KMS-11 (cell line): ENCODE measurements at regions not wholly inside any gene's neighbourhood (a gene's known extent, or its start where the extent isn't known, plus 50 kb on each side); places are given as distances from the start of the nearest gene placed in this dataset.
A peak's percentile ranks its signal among the peaks of the same experiment; 100 is the strongest.

Source experiments
- H2AFZ ChIP-seq: fragments of 200-600 bp; sonication (generic); 2 replicates; pipeline ENCODE4 v1.6.1; 2016; ENCODE audit warnings: antibody characterized with exemption, mixed run types, low read depth
- H3K27ac ChIP-seq: fragments of 200-600 bp; sonication (generic); 2 replicates; pipeline ENCODE4 v1.6.1; 2016; ENCODE audit warnings: mild to moderate bottlenecking, mixed run types
- H3K27me3 ChIP-seq: fragments of 200-600 bp; sonication (generic); 2 replicates; pipeline ENCODE4 v1.6.1; 2017; ENCODE audit warnings: mild to moderate bottlenecking, low read depth, mixed run types, moderate library complexity; ENCODE audit not compliant: insufficient read depth
- H3K36me3 ChIP-seq: fragments of 200-600 bp; sonication (generic); 2 replicates; pipeline ENCODE4 v1.6.1; 2017; ENCODE audit warnings: mild to moderate bottlenecking, mixed run types; ENCODE audit not compliant: insufficient read depth
- H3K4me1 ChIP-seq: fragments of 200-600 bp; sonication (generic); 2 replicates; pipeline ENCODE4 v1.6.1; 2016; ENCODE audit warnings: mild to moderate bottlenecking, low read depth, mixed run types; ENCODE audit not compliant: poor library complexity, severe bottlenecking
- H3K4me2 ChIP-seq: fragments of 200-600 bp; sonication (generic); 2 replicates; pipeline ENCODE4 v1.7.0; 2016; ENCODE audit warnings: mild to moderate bottlenecking, mixed run types
- H3K4me3 ChIP-seq: fragments of 200-600 bp; sonication (generic); IDR thresholded peaks from 2 replicates; pipeline ENCODE4 v1.6.1; 2017; ENCODE audit warnings: low read depth, low read length, mixed read lengths; ENCODE audit not compliant: insufficient read depth
- H3K79me2 ChIP-seq: fragments of 200-600 bp; sonication (generic); 2 replicates; pipeline ENCODE4 v1.6.1; 2016; ENCODE audit warnings: low read depth, mixed run types; ENCODE audit not compliant: insufficient read depth
- H3K9ac ChIP-seq: fragments of 200-600 bp; sonication (generic); 2 replicates; pipeline ENCODE4 v1.6.1; 2016; ENCODE audit warnings: mild to moderate bottlenecking, mixed run types
- H4K20me1 ChIP-seq: fragments of 200-600 bp; sonication (generic); 2 replicates; pipeline ENCODE4 v1.6.1; 2016; ENCODE audit warnings: mild to moderate bottlenecking, mixed run types; ENCODE audit not compliant: insufficient read depth
- CTCF ChIP-seq: fragments of 200-600 bp; sonication (generic); conservative IDR thresholded peaks from 2 replicates; pipeline ENCODE4 v1.6.1; 2017; ENCODE audit warnings: low read depth, mild to moderate bottlenecking, antibody characterized with exemption, low read length, moderate library complexity, mixed read lengths

GRCh38 chr3:161156936-161157335, 51.8 kb upstream of the B3GALNT1 start:
- H3K27ac ChIP-seq, result no peak overlapping the region
- no peaks in the 10 kb centered on the region for H4K20me1 ChIP-seq
- H3K9ac ChIP-seq, result no peak overlapping the region
- TF ChIP-seq CTCF, result no peak
- no peak overlapping the region for H2AFZ ChIP-seq
- H3K4me3 ChIP-seq, result no peak overlapping the region
- H3K79me2 ChIP-seq, result no peaks in the 10 kb centered on the region
- no peak overlapping the region for H3K4me2 ChIP-seq
- no peaks in the 10 kb centered on the region for H3K27me3 ChIP-seq
- no peaks in the 10 kb centered on the region for H3K4me1 ChIP-seq
- H3K36me3 ChIP-seq, result no peaks in the 10 kb centered on the region

- no peak for TF ChIP-seq CTCF
- Histone ChIP-seq H3K79me2 (no peaks in the 10 kb centered on the region), H3K27me3 (no peaks in the 10 kb centered on the region), H3K4me3 (no peak overlapping the region), H3K4me1 (no peaks in the 10 kb centered on the region), H3K27ac (no peak overlapping the region), H3K9ac (no peak overlapping the region), H4K20me1 (no peaks in the 10 kb centered on the region), H2AFZ (no peak overlapping the region), H3K4me2 (no peak overlapping the region), H3K36me3 (no peaks in the 10 kb centered on the region)
These were observed 56.5 kb upstream of the B3GALNT1 start for GRCh38 chr3:161161603-161162002.

GRCh38 chr3:161163297-161163696, 57.8 kb upstream of the NMD3 start:
- Histone ChIP-seq H3K4me3 (no peak overlapping the region), H4K20me1 (no peaks in the 10 kb centered on the region), H2AFZ (0 out of 2 replicates have a peak overlapping the region, but pooled peaks have one; percentile 8), H3K27me3 (no peaks in the 10 kb centered on the region), H3K9ac (no peak overlapping the region), H3K4me1 (no peaks in the 10 kb centered on the region), H3K4me2 (no peak overlapping the region), H3K27ac (no peak overlapping the region), H3K36me3 (no peaks in the 10 kb centered on the region), H3K79me2 (no peaks in the 10 kb centered on the region)
- no peak for TF ChIP-seq CTCF

- H3K4me2 ChIP-seq, result no peak overlapping the region
- no peaks in the 10 kb centered on the region for H3K79me2 ChIP-seq
- H3K9ac ChIP-seq, result no peak overlapping the region
- H3K36me3 ChIP-seq, result no peaks in the 10 kb centered on the region
- H3K27ac ChIP-seq, result no peak overlapping the region
- no peak for TF ChIP-seq CTCF
- H3K27me3 ChIP-seq, result no peaks in the 10 kb centered on the region
- H3K4me1 ChIP-seq, result no peaks in the 10 kb centered on the region
- H3K4me3 ChIP-seq, result no peak overlapping the region
- H4K20me1 ChIP-seq, result no peaks in the 10 kb centered on the region
- no peak overlapping the region for H2AFZ ChIP-seq
These were observed 55.1 kb upstream of the NMD3 start for GRCh38 chr3:161166051-161166450.

GRCh38 chr3:161171113-161171512, 50.0 kb upstream of the NMD3 start:
- H3K27me3 ChIP-seq, result no peaks in the 10 kb centered on the region
- H2AFZ ChIP-seq, result no peak overlapping the region
- H4K20me1 ChIP-seq, result no peaks in the 10 kb centered on the region
- no peak overlapping the region for H3K27ac ChIP-seq
- no peak overlapping the region for H3K9ac ChIP-seq
- no peaks in the 10 kb centered on the region for H3K79me2 ChIP-seq
- no peaks in the 10 kb centered on the region for H3K4me1 ChIP-seq
- H3K4me2 ChIP-seq, result no peak overlapping the region
- H3K4me3 ChIP-seq, result no peak overlapping the region
- no peak for TF ChIP-seq CTCF
- H3K36me3 ChIP-seq, result no peaks in the 10 kb centered on the region
